Mesothelial cell of epicardium (in vitro differentiated cells): ENCODE measurements at regions not wholly inside any gene's neighbourhood (a gene's known extent, or its start where the extent isn't known, plus 50 kb on each side); places are given as distances from the start of the nearest gene placed in this dataset.

ENCODE experiments used
- DNase-seq, 2 experiments: peaks; one replicate each; pipeline ENCODE4 v3.0.0; 2021; ENCODE audit warnings: low spot score in 2 of 2; ENCODE audit not compliant: unreplicated experiment in 2 of 2
- H3K27ac Mint-ChIP-seq: 2 replicates; pipeline ENCODE4 v1.8.0; 2021; ENCODE audit warnings: mixed read lengths
- H3K27me3 Mint-ChIP-seq: 2 replicates; pipeline ENCODE4 v1.8.0; 2021; ENCODE audit warnings: low read depth, mixed read lengths
- H3K36me3 Mint-ChIP-seq: 2 replicates; pipeline ENCODE4 v1.8.0; 2021; ENCODE audit warnings: mixed read lengths
- H3K4me1 Mint-ChIP-seq: 2 replicates; pipeline ENCODE4 v1.8.0; 2021; ENCODE audit warnings: mixed read lengths
- H3K4me3 Mint-ChIP-seq: 2 replicates; pipeline ENCODE4 v1.8.0; 2021; ENCODE audit warnings: mild to moderate bottlenecking, moderate library complexity, mixed read lengths
- H3K9me3 Mint-ChIP-seq: 2 replicates; pipeline ENCODE4 v1.8.0; 2021; ENCODE audit warnings: mixed read lengths
- CTCF ChIP-seq: fragments of 200-600 bp; sonication (generic); IDR thresholded peaks from one replicate; pipeline ENCODE4 v1.5.0; 2021; ENCODE audit warnings: antibody characterized with exemption; ENCODE audit not compliant: unreplicated experiment

- no peaks in the 10 kb centered on the region for H3K4me1 Mint-ChIP-seq
- DNase-seq = no peak
- no peak overlapping the region for H3K27ac Mint-ChIP-seq
- H3K27me3 Mint-ChIP-seq = peaks cover 9% of the 10 kb centered on the region
- H3K36me3 Mint-ChIP-seq = no peaks in the 10 kb centered on the region
- H3K4me3 Mint-ChIP-seq = no peak overlapping the region
- H3K9me3 Mint-ChIP-seq = no peaks in the 10 kb centered on the region
- TF ChIP-seq CTCF = no peak
Measured at GRCh38 chr6:98635191-98635590, 199.2 kb upstream of the POU3F2 start.

GRCh38 chr6:98636941-98637340 lies 197.4 kb upstream of the POU3F2 start:
- no peak overlapping the region for H3K27ac Mint-ChIP-seq
- no peak for TF ChIP-seq CTCF
- no peaks in the 10 kb centered on the region for H3K4me1 Mint-ChIP-seq

GRCh38 chr6:98639089-98639635 lies 195.2 kb upstream of the POU3F2 start:
- H3K36me3 Mint-ChIP-seq = no peaks in the 10 kb centered on the region
- TF ChIP-seq CTCF = no peak
- H3K27me3 Mint-ChIP-seq = peaks cover 8% of the 10 kb centered on the region
- H3K27ac Mint-ChIP-seq = no peak overlapping the region
- no peaks in the 10 kb centered on the region for H3K9me3 Mint-ChIP-seq
- no peaks in the 10 kb centered on the region for H3K4me1 Mint-ChIP-seq
- H3K4me3 Mint-ChIP-seq = no peak overlapping the region
- no peak for DNase-seq

More at GRCh38 chr6:98636941-98637340, 197.4 kb upstream of the POU3F2 start:
- no peak for DNase-seq
- Mint-ChIP-seq H3K9me3 (no peaks in the 10 kb centered on the region), H3K4me3 (no peak overlapping the region), H3K27me3 (peaks cover 6% of the 10 kb centered on the region), H3K36me3 (no peaks in the 10 kb centered on the region)

- no peak overlapping the region for H3K27ac Mint-ChIP-seq
Measured at GRCh38 chr6:98640366-98640765, 194.0 kb upstream of the POU3F2 start.

GRCh38 chr6:98641949-98642719 lies 192.2 kb upstream of the POU3F2 start:
- no peaks in the 10 kb centered on the region for H3K4me1 Mint-ChIP-seq
- H3K9me3 Mint-ChIP-seq = no peaks in the 10 kb centered on the region
- H3K4me3 Mint-ChIP-seq = no peak overlapping the region
- TF ChIP-seq CTCF = no peak
- H3K27me3 Mint-ChIP-seq = peaks cover 8% of the 10 kb centered on the region
- no peak for DNase-seq
- no peak overlapping the region for H3K27ac Mint-ChIP-seq
- H3K36me3 Mint-ChIP-seq = no peaks in the 10 kb centered on the region

More at GRCh38 chr6:98640366-98640765, 194.0 kb upstream of the POU3F2 start:
- Mint-ChIP-seq H3K4me3 (no peak overlapping the region), H3K27me3 (peaks cover 11% of the 10 kb centered on the region), H3K36me3 (no peaks in the 10 kb centered on the region), H3K9me3 (no peaks in the 10 kb centered on the region), H3K4me1 (no peaks in the 10 kb centered on the region)
- TF ChIP-seq CTCF = no peak
- DNase-seq = no peak
